ENCODE measurements at regions not wholly inside any gene's neighbourhood (a gene's known extent, or its start where the extent isn't known, plus 50 kb on each side); places are given as distances from the start of the nearest gene placed in this dataset.

GRCh38 chr1:91120936-91121335 is 99.1 kb upstream of the ZNF644 start:
- peaks cover 8% of the 10 kb centered on the region for H3K4me1 Mint-ChIP-seq
- no peak overlapping the region for H3K27ac Mint-ChIP-seq
- Histone ChIP-seq H3K27me3 (ENCODE audit: control insufficient read depth in 2 of 2, insufficient read depth in 2 of 2, low read length in 2 of 2) (no peaks in the 10 kb centered on the region), H3K36me3 (replicated peaks in 1 of 2; ENCODE audit: control insufficient read depth in 1 of 2, insufficient read depth in 2 of 2, low read length in 2 of 2) (no peaks in the 10 kb centered on the region), H3K27ac (ENCODE audit: low read depth in 1 of 2, low read length in 2 of 2) (no peak overlapping the region), H3K9me3 (replicated peaks in 1 of 2; ENCODE audit: control insufficient read depth in 1 of 2, insufficient read depth in 1 of 2, low read length in 2 of 2) (no peaks in the 10 kb centered on the region), H3K4me3 (replicated peaks in 1 of 3; ENCODE audit: low read depth in 2 of 3, low read length in 3 of 3) (no peak overlapping the region), H3K4me2 (replicated peaks; ENCODE audit: extremely low read depth, low read length, poor library complexity, severe bottlenecking) (no peak overlapping the region), H4K20me1 (ENCODE audit: insufficient read depth, low read length) (no peaks in the 10 kb centered on the region), H3K4me1 (ENCODE audit: control insufficient read depth in 1 of 2, insufficient read depth in 2 of 2, low read length in 2 of 2) (no peaks in the 10 kb centered on the region), H3K79me2 (ENCODE audit: insufficient read depth, low read length) (no peaks in the 10 kb centered on the region), H3K9ac (ENCODE audit: insufficient read depth, low read length, poor library complexity, severe bottlenecking) (no peak overlapping the region), H2AFZ (ENCODE audit: insufficient read depth, low read depth, low read length, poor library complexity, severe bottlenecking) (no peak overlapping the region)
- peaks cover 0 to 2% (median 0%) of the 10 kb centered on the region in 7 donors for H3K9me3 Mint-ChIP-seq
- peaks cover 0 to 1% (median 0%) of the 10 kb centered on the region in 3 donors for H3K27me3 Mint-ChIP-seq (ENCODE audit: low read depth in 3 of 3)
- no peak for TF ChIP-seq CTCF (IDR thresholded peaks at IDR 0.05)
- H3K4me3 Mint-ChIP-seq = no peak overlapping the region
- 73% methylated on average over 1 of the region's 1 CpG for WGBS (ENCODE audit: insufficient coverage)
- intact Hi-C loops (cut with micrococcal nuclease) = no loop called here
- no peaks in the 10 kb centered on the region for H3K36me3 Mint-ChIP-seq
- DNase-seq = no peak

- H2AFZ ChIP-seq (ENCODE audit: insufficient read depth, low read depth, low read length, poor library complexity, severe bottlenecking) = no peak overlapping the region
- no peaks in the 10 kb centered on the region for H3K9me3 ChIP-seq (replicated peaks in 1 of 2; ENCODE audit: control insufficient read depth in 1 of 2, insufficient read depth in 1 of 2, low read length in 2 of 2)
- no peak overlapping the region for H3K4me2 ChIP-seq (replicated peaks; ENCODE audit: extremely low read depth, low read length, poor library complexity, severe bottlenecking)
- Mint-ChIP-seq H3K27ac (no peak overlapping the region), H3K9me3 (peaks cover 0 to 2% (median 0%) of the 10 kb centered on the region in 7 donors), H3K4me3 (no peak overlapping the region), H3K4me1 (peaks cover 8% of the 10 kb centered on the region), H3K36me3 (no peaks in the 10 kb centered on the region), H3K27me3 (ENCODE audit: low read depth in 3 of 3) (peaks cover 0 to 1% (median 0%) of the 10 kb centered on the region in 3 donors)
- no peak for TF ChIP-seq CTCF (IDR thresholded peaks at IDR 0.05)
- H3K36me3 ChIP-seq (replicated peaks in 1 of 2; ENCODE audit: control insufficient read depth in 1 of 2, insufficient read depth in 2 of 2, low read length in 2 of 2) = no peaks in the 10 kb centered on the region
- H4K20me1 ChIP-seq (ENCODE audit: insufficient read depth, low read length) = no peaks in the 10 kb centered on the region
- no peaks in the 10 kb centered on the region for H3K79me2 ChIP-seq (ENCODE audit: insufficient read depth, low read length)
- intact Hi-C loops (cut with micrococcal nuclease) = no loop called here
- H3K4me1 ChIP-seq (ENCODE audit: control insufficient read depth in 1 of 2, insufficient read depth in 2 of 2, low read length in 2 of 2) = no peaks in the 10 kb centered on the region
- no peak overlapping the region for H3K27ac ChIP-seq (ENCODE audit: low read depth in 1 of 2, low read length in 2 of 2)
- no peaks in the 10 kb centered on the region for H3K27me3 ChIP-seq (ENCODE audit: control insufficient read depth in 2 of 2, insufficient read depth in 2 of 2, low read length in 2 of 2)
- no peak overlapping the region for H3K9ac ChIP-seq (ENCODE audit: insufficient read depth, low read length, poor library complexity, severe bottlenecking)
- no peak overlapping the region for H3K4me3 ChIP-seq (replicated peaks in 1 of 3; ENCODE audit: low read depth in 2 of 3, low read length in 3 of 3)
- WGBS (ENCODE audit: insufficient coverage) = 63% methylated on average over 2 of the region's 3 CpGs
- DNase-seq = no peak
Observed at GRCh38 chr1:91120421-91120820, 98.6 kb upstream of the ZNF644 start.
